ENCODE measurements at regions not wholly inside any gene's neighbourhood (a gene's known extent, or its start where the extent isn't known, plus 50 kb on each side); places are given as distances from the start of the nearest gene placed in this dataset.

DNA sequence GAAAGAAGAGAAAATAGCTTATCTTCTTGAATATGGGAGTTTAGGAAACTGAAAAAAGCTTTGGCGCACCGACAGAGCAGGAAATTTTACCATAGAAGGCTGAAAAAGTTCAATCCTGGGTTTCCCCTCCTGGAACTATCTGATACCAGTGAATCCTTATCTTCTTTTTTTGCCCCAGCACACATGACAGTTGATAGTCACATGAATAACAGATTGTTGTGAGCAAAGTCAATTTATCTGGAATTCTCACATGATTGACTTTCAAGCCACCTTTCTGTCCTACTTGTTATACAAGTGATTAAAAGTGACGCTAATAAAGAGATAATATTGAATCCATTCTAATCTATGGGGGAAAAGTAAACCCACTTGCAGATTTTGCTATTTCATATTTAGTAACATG, 365.8 kb upstream of the NPVF start:
- intact Hi-C loops (cut with DNase I; ENCODE audit: low total_unique reads) = no loop called here
- DNase-seq = no peak
- Histone ChIP-seq H3K27ac (no peak overlapping the region), H3K4me1 (peaks cover 0 to 15% (median 2%) of the 10 kb centered on the region in 4 donors), H3K27me3 (no peaks in the 10 kb centered on the region), H3K9me3 (no peaks in the 10 kb centered on the region), H3K36me3 (no peaks in the 10 kb centered on the region), H3K4me3 (no peak overlapping the region)
- TF ChIP-seq, protein P1, sequence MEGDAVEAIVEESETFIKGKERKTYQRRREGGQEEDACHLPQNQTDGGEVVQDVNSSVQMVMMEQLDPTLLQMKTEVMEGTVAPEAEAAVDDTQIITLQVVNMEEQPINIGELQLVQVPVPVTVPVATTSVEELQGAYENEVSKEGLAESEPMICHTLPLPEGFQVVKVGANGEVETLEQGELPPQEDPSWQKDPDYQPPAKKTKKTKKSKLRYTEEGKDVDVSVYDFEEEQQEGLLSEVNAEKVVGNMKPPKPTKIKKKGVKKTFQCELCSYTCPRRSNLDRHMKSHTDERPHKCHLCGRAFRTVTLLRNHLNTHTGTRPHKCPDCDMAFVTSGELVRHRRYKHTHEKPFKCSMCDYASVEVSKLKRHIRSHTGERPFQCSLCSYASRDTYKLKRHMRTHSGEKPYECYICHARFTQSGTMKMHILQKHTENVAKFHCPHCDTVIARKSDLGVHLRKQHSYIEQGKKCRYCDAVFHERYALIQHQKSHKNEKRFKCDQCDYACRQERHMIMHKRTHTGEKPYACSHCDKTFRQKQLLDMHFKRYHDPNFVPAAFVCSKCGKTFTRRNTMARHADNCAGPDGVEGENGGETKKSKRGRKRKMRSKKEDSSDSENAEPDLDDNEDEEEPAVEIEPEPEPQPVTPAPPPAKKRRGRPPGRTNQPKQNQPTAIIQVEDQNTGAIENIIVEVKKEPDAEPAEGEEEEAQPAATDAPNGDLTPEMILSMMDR (IDR thresholded peaks at IDR 0.05) = no peak

DNA sequence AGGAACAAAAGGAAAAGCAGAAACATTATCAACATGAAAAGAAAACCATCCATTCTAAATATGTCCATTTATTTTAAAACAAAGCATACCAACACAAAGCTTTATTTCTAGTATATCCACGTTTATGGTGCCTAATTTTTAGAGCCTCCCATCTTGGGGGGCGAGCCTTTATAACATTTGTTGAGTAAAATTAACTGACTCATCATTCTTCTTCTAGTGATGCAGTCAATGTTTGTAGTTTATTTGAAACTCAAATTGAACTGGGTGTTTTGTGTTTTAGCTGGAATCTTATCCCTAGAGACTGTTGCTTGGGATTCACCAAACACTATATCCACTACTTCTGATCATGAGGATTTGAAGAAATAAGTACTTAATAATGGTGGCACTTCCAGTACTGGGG, 366.4 kb upstream of the NPVF start:
- Histone ChIP-seq H3K4me3 (no peak overlapping the region), H3K36me3 (no peaks in the 10 kb centered on the region), H3K4me1 (peaks cover 0 to 15% (median 2%) of the 10 kb centered on the region in 4 donors), H3K9me3 (no peaks in the 10 kb centered on the region), H3K27ac (no peak overlapping the region), H3K27me3 (no peaks in the 10 kb centered on the region)
- DNase-seq = no peak
- TF ChIP-seq, protein P1 (IDR thresholded peaks at IDR 0.05) = no peak
- intact Hi-C loops (cut with DNase I; ENCODE audit: low total_unique reads) = no loop called here

DNA sequence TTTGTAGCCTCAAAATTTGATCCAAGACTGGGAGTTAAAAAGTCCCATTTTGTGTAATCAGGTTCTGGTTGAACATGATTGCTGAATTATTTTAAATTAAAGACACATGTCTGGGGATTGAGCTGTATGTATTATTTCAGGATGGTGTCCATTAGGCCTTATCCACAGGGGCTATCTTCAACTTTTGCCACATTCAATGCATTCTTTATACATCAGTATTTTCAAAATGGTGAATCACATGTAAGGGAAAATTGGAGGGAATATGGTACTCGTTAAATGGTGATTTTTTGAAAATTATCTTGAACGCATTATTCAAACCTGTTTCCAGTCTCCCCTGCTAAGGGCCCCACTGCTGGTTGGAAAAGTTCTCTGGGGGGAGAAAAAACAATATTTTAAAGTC, 367.7 kb upstream of the NPVF start:
- H3K27me3 ChIP-seq = no peaks in the 10 kb centered on the region
- no peak for DNase-seq
- H3K27ac ChIP-seq = no peak overlapping the region
- peaks cover 0 to 15% (median 2%) of the 10 kb centered on the region in 4 donors for H3K4me1 ChIP-seq
- TF ChIP-seq, protein P1 (IDR thresholded peaks at IDR 0.05) = no peak
- H3K9me3 ChIP-seq = no peaks in the 10 kb centered on the region
- intact Hi-C loops (cut with DNase I; ENCODE audit: low total_unique reads) = no loop called here
- H3K4me3 ChIP-seq = no peak overlapping the region
- H3K36me3 ChIP-seq = no peaks in the 10 kb centered on the region

DNA sequence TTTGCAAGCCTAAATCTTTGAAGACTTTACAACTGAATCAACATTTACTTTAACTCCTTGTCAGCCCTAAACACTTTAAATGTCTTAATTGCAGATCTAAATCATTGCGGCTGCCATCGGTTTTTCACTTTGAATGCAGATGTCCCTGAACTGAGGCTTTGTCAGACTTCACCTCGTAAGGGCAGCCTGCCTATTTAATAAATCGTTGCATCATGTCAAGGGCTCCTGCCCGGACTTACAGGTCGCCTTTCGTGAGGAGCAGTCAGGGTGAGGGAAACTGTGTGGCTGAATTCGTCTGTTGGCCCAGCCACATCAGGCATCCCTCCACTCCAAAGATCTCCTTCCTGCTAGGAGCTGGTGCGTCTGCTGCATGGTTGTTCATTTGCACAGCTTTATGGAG, 368.2 kb upstream of the NPVF start:
- DNase-seq = no peak
- Histone ChIP-seq H3K4me3 (no peak overlapping the region), H3K4me1 (peaks cover 0 to 15% (median 2%) of the 10 kb centered on the region in 4 donors), H3K36me3 (no peaks in the 10 kb centered on the region), H3K27me3 (no peaks in the 10 kb centered on the region), H3K9me3 (no peaks in the 10 kb centered on the region), H3K27ac (no peak overlapping the region)
- intact Hi-C loops (cut with DNase I; ENCODE audit: low total_unique reads) = no loop called here
- TF ChIP-seq, protein P1 (IDR thresholded peaks at IDR 0.05) = no peak

DNA sequence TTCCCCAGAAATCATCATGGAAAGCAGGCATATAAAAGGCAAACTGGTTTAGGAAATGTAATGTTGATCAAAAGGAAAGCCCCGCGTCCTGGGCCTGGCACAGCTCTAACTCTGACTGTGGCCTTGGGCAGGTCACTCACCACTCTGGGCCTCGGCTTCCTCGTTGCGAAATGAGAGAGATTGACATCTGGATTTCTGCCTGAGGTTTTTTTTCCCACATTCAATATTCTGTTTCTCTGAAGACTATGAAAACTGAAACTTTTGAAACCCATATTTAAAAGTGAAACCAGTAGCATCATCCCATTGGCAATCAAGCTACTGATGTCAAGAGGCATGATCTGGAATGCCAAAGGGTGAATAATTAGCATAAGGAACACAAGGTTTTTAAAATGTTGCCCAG, 369.7 kb upstream of the NPVF start:
- intact Hi-C loops (cut with DNase I; ENCODE audit: low total_unique reads) = no loop called here
- DNase-seq = peak; percentile 63 to 78
- H3K4me1 ChIP-seq = peaks cover 0 to 15% (median 2%) of the 10 kb centered on the region in 4 donors
- no peak overlapping the region for H3K4me3 ChIP-seq
- peak overlapping the region; percentile 6 to 52 for H3K27ac ChIP-seq
- H3K9me3 ChIP-seq = no peaks in the 10 kb centered on the region
- no peaks in the 10 kb centered on the region for H3K27me3 ChIP-seq
- H3K36me3 ChIP-seq = no peaks in the 10 kb centered on the region
- TF ChIP-seq, protein P1 (IDR thresholded peaks at IDR 0.05) = no peak

DNA sequence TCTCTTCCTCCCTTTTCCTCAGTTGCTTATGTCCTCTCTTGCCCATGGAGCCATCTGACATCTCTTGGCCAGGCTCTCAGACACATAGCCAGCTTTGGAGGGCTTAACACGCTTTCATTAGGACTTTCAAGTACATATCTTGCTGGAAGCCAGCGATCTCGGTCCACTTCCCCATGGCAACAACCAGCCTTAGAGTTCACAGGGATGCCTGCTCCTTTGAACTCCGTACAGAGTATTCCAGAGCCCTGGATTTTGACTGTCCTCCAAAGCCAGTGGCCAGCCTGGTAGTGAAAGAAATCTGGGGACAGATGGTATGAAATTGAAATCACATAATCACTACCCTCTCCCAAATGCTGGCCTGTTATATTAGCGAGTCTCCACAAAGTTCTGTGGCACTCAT, 370.5 kb upstream of the NPVF start:
- H3K4me3 ChIP-seq = no peak overlapping the region
- no peak for DNase-seq
- no peaks in the 10 kb centered on the region for H3K36me3 ChIP-seq
- TF ChIP-seq, protein P1 (IDR thresholded peaks at IDR 0.05) = no peak
- no peaks in the 10 kb centered on the region for H3K27me3 ChIP-seq
- H3K4me1 ChIP-seq = peaks cover 0 to 15% (median 2%) of the 10 kb centered on the region in 4 donors
- peak overlapping the region; percentile 6 to 52 for H3K27ac ChIP-seq
- intact Hi-C loops (cut with DNase I; ENCODE audit: low total_unique reads) = no loop called here
- H3K9me3 ChIP-seq = no peaks in the 10 kb centered on the region
